ENCODE measurements at regions not wholly inside any gene's neighbourhood (a gene's known extent, or its start where the extent isn't known, plus 50 kb on each side); places are given as distances from the start of the nearest gene placed in this dataset.

- Histone ChIP-seq H3K4me1 (ENCODE audit: insufficient read depth, poor library complexity, severe bottlenecking) (no peaks in the 10 kb centered on the region), H3K27me3 (ENCODE audit: insufficient read depth, poor library complexity, severe bottlenecking) (no peaks in the 10 kb centered on the region), H3K4me3 (ENCODE audit: severe bottlenecking) (no peak overlapping the region), H3K9me3 (ENCODE audit: severe bottlenecking) (no peaks in the 10 kb centered on the region), H3K27ac (ENCODE audit: poor library complexity, severe bottlenecking) (no peak overlapping the region), H3K36me3 (ENCODE audit: low read depth) (no peaks in the 10 kb centered on the region)
- no peak for ATAC-seq (ENCODE audit: low read depth)
- TF ChIP-seq CTCF (IDR thresholded peaks at IDR 0.05; ENCODE audit: poor library complexity, severe bottlenecking), result no peak
- no peak for DNase-seq (ENCODE audit: low spot score)
Measured at GRCh38 chr16:73189136-73189535, 141.2 kb upstream of the ZFHX3 start.

- H3K9me3 ChIP-seq (ENCODE audit: severe bottlenecking), result no peaks in the 10 kb centered on the region
- ATAC-seq (ENCODE audit: low read depth), result no peak
- no peaks in the 10 kb centered on the region for H3K27me3 ChIP-seq (ENCODE audit: insufficient read depth, poor library complexity, severe bottlenecking)
- no peak for TF ChIP-seq CTCF (IDR thresholded peaks at IDR 0.05; ENCODE audit: poor library complexity, severe bottlenecking)
- H3K36me3 ChIP-seq (ENCODE audit: low read depth), result no peaks in the 10 kb centered on the region
- no peak overlapping the region for H3K27ac ChIP-seq (ENCODE audit: poor library complexity, severe bottlenecking)
- no peak overlapping the region for H3K4me3 ChIP-seq (ENCODE audit: severe bottlenecking)
- DNase-seq (ENCODE audit: low spot score), result no peak
- no peaks in the 10 kb centered on the region for H3K4me1 ChIP-seq (ENCODE audit: insufficient read depth, poor library complexity, severe bottlenecking)
Measured at GRCh38 chr16:73186752-73187601, 139.0 kb upstream of the ZFHX3 start.

DNA sequence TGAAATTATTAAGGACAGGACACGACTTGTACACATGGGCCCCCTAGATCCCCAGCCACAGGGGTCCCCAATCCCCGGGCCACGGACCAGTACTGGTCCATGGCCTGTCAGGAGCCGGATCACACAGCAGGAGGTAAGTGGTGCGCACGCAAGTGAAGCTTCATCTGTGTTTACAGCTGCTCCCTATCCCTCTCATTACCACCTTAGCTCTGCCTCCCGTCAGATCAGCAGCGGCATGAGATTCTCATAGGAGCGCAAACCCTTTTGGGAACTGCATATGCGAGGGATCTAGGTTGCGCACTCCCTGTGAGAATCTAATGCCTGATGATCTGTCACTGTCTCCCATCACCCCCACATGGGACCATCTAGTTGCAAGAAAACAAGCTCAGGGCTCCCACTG, 137.8 kb upstream of the ZFHX3 start:
- DNase-seq (ENCODE audit: low spot score) (no peak), ATAC-seq (ENCODE audit: low read depth) (no peak)
- no peak overlapping the region for H3K4me3 ChIP-seq (ENCODE audit: severe bottlenecking)
- no peak for TF ChIP-seq CTCF (IDR thresholded peaks at IDR 0.05; ENCODE audit: poor library complexity, severe bottlenecking)
- H3K9me3 ChIP-seq (ENCODE audit: severe bottlenecking), result no peaks in the 10 kb centered on the region
- no peaks in the 10 kb centered on the region for H3K36me3 ChIP-seq (ENCODE audit: low read depth)
- H3K27ac ChIP-seq (ENCODE audit: poor library complexity, severe bottlenecking), result no peak overlapping the region
- H3K27me3 ChIP-seq (ENCODE audit: insufficient read depth, poor library complexity, severe bottlenecking), result no peaks in the 10 kb centered on the region
- H3K4me1 ChIP-seq (ENCODE audit: insufficient read depth, poor library complexity, severe bottlenecking), result no peaks in the 10 kb centered on the region

GRCh38 chr16:73183611-73184092, 135.7 kb upstream of the ZFHX3 start:
- no peak overlapping the region for H3K27ac ChIP-seq (ENCODE audit: poor library complexity, severe bottlenecking)
- H3K9me3 ChIP-seq (ENCODE audit: severe bottlenecking), result no peaks in the 10 kb centered on the region
- ATAC-seq (ENCODE audit: low read depth), result no peak
- H3K4me3 ChIP-seq (ENCODE audit: severe bottlenecking), result no peak overlapping the region
- H3K36me3 ChIP-seq (ENCODE audit: low read depth), result no peaks in the 10 kb centered on the region
- H3K27me3 ChIP-seq (ENCODE audit: insufficient read depth, poor library complexity, severe bottlenecking), result no peaks in the 10 kb centered on the region
- DNase-seq (ENCODE audit: low spot score), result no peak
- no peak for TF ChIP-seq CTCF (IDR thresholded peaks at IDR 0.05; ENCODE audit: poor library complexity, severe bottlenecking)
- no peaks in the 10 kb centered on the region for H3K4me1 ChIP-seq (ENCODE audit: insufficient read depth, poor library complexity, severe bottlenecking)
